ENCODE measurements at regions not wholly inside any gene's neighbourhood (a gene's known extent, or its start where the extent isn't known, plus 50 kb on each side); places are given as distances from the start of the nearest gene placed in this dataset.
"Not testable (repeated sequence)": the region's sequence is repeated elsewhere in the genome, so short reads cannot be mapped to it uniquely, and the experiment has no call there.

GRCh38 chr7:97928844-97929243 is 56.6 kb upstream of the ASNS start:
- H3K27ac ChIP-seq; intact Hi-C loops (cut with DNase I): not testable (repeated sequence)
- WGBS = 82% methylated on average over 6 of the region's 6 CpGs

GRCh38 chr7:97927790-97928748 is 55.9 kb upstream of the ASNS start:
- peak overlapping the region; percentile 38 to 40 for H3K4me3 ChIP-seq
- DNase-seq (ENCODE audit: low spot score) = peak; percentile 20
- H3K27ac ChIP-seq; intact Hi-C loops (cut with DNase I); H3K27me3 ChIP-seq (replicated peaks; ENCODE audit: insufficient read depth); H3K4me1 ChIP-seq (replicated peaks); H3K9me3 ChIP-seq; H3K36me3 ChIP-seq: not testable (repeated sequence)
- peak; percentile 53 to 80 (median 70) for TF ChIP-seq CTCF (IDR thresholded peaks at IDR 0.05)
- 3% methylated on average over 47 of the region's 80 CpGs for WGBS

More at GRCh38 chr7:97928844-97929243, 56.6 kb upstream of the ASNS start:
- DNase-seq (ENCODE audit: low spot score); H3K27me3 ChIP-seq (replicated peaks; ENCODE audit: insufficient read depth); H3K9me3 ChIP-seq; H3K4me3 ChIP-seq; H3K36me3 ChIP-seq; H3K4me1 ChIP-seq (replicated peaks): not testable (repeated sequence)
